Keratinocyte (primary cell): ENCODE measurements at regions not wholly inside any gene's neighbourhood (a gene's known extent, or its start where the extent isn't known, plus 50 kb on each side); places are given as distances from the start of the nearest gene placed in this dataset.

Experiments
- DNase-seq: peaks from one replicate; pipeline ENCODE4 v3.0.0-alpha.2; 2011; ENCODE audit warnings: low read depth, missing footprints, low spot score
- FAIRE-seq: peaks from 2 replicates; lab custom pipeline; 2011; peaks lifted over from hg19 to GRCh38; lab: Jason Lieb, UNC
- H2AFZ ChIP-seq: 2 replicates; pipeline ENCODE4 v1.6.0; 2012; ENCODE audit warnings: low read length, control low read depth, inconsistent platforms; ENCODE audit not compliant: control insufficient read depth
- H3K27ac ChIP-seq: 2 replicates; pipeline ENCODE4 v1.5.1; 2011; ENCODE audit warnings: low read length; ENCODE audit not compliant: control insufficient read depth, insufficient read depth
- H3K27me3 ChIP-seq: 3 replicates; pipeline ENCODE4 v1.6.0; 2011; ENCODE audit warnings: low read length; ENCODE audit not compliant: control insufficient read depth, insufficient read depth; ENCODE audit errors: extremely low read depth
- H3K36me3 ChIP-seq, 2 experiments: 2 replicates in 1 of 2; 3 replicates in 1 of 2; pipeline ENCODE4 v1.5.1; 2011; ENCODE audit warnings: low read length in 2 of 2, mild to moderate bottlenecking in 1 of 2; ENCODE audit not compliant: control insufficient read depth in 2 of 2, insufficient read depth in 2 of 2; ENCODE audit errors: extremely low read depth in 1 of 2
- H3K4me1 ChIP-seq: 3 replicates; pipeline ENCODE4 v1.5.1; 2011; ENCODE audit warnings: low read length; ENCODE audit not compliant: control insufficient read depth, insufficient read depth; ENCODE audit errors: extremely low read depth
- H3K4me2 ChIP-seq: 3 replicates; pipeline ENCODE4 v1.6.0; 2011; ENCODE audit warnings: low read depth, low read length; ENCODE audit not compliant: control insufficient read depth, insufficient read depth; ENCODE audit errors: extremely low read depth
- H3K4me3 ChIP-seq, 3 experiments: fragments of 200-600 bp in 1 of 3; sonication (generic) in 1 of 3; 2 replicates in 2 of 3; 3 replicates in 1 of 3; pipeline ENCODE4 v1.5.1; 2011 to 2016; ENCODE audit warnings: low read length in 3 of 3, mild to moderate bottlenecking in 3 of 3, control low read depth in 2 of 3, inconsistent platforms in 1 of 3, low read depth in 1 of 3, mixed read lengths in 1 of 3, mixed run types in 1 of 3, moderate library complexity in 1 of 3; ENCODE audit not compliant: control insufficient read depth in 2 of 3, insufficient read depth in 2 of 3; ENCODE audit errors: extremely low read depth in 1 of 3
- H3K79me2 ChIP-seq: 2 replicates; pipeline ENCODE4 v1.6.0; 2012; ENCODE audit warnings: low read length; ENCODE audit not compliant: control insufficient read depth, insufficient read depth
- H3K9ac ChIP-seq: 3 replicates; pipeline ENCODE4 v1.6.0; 2011; ENCODE audit warnings: low read length; ENCODE audit not compliant: control insufficient read depth, insufficient read depth; ENCODE audit errors: extremely low read depth
- H3K9me1 ChIP-seq: 3 replicates; pipeline ENCODE4 v1.6.0; 2011; ENCODE audit warnings: low read length; ENCODE audit not compliant: control insufficient read depth, insufficient read depth; ENCODE audit errors: extremely low read depth
- H3K9me3 ChIP-seq: 2 replicates; pipeline ENCODE4 v1.5.1; 2012; ENCODE audit warnings: low read depth, low read length; ENCODE audit not compliant: control insufficient read depth
- H4K20me1 ChIP-seq: 3 replicates; pipeline ENCODE4 v1.6.0; 2011; ENCODE audit warnings: low read length; ENCODE audit not compliant: control insufficient read depth, insufficient read depth; ENCODE audit errors: extremely low read depth
- EZH2 ChIP-seq: IDR thresholded peaks from one replicate; pipeline ENCODE4 v1.6.1; 2012; ENCODE audit warnings: inconsistent platforms, mild to moderate bottlenecking, low read length, moderate library complexity
- dilution Hi-C: fragments of 300-500 bp; cut with MboI; formaldehyde crosslinking; loops from one replicate; pipeline ENCODE4 v1.7.0; 2020; ENCODE audit warnings: low sequenced_read_pairs; ENCODE audit not compliant: extremely low pct_ligation_motif_present
- TF ChIP-seq, protein P1 (sequence below), 3 experiments: IDR thresholded peaks in 1 of 3; conservative IDR thresholded peaks in 1 of 3; optimal IDR thresholded peaks in 1 of 3; 2 replicates in 2 of 3; 3 replicates in 1 of 3; pipeline versions ENCODE3 to v1.5.1; 2011; ENCODE audit warnings: low read length in 3 of 3, mild to moderate bottlenecking in 3 of 3, moderate library complexity in 2 of 3, control low read depth in 1 of 3, inconsistent platforms in 1 of 3; ENCODE audit not compliant: insufficient read depth in 2 of 3; ENCODE audit errors: extremely low read depth in 1 of 3

DNA sequence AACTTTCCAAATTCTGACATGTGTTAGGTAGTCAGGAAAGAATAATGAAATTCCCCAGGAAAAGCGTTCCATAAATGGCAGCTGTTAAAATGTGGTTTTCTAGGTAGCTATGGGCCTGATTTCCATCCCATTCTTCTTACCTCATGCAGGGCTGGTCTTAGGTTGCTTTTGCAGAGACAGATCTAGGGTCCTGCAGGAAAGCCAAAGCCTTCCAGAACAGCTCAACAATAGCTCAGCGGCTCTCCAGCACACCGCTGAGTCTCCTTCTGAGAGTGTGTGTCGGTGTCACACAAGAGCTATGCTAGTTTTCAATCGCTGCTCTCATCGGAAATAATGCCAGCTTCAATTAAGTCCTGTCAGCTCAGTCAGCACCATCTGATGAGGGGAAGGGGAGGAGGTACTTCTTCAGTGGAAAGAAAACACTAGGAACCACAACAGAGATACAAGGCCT, 106.7 kb downstream of the TMEM30B start:
- dilution Hi-C loops, result no loop called here
- Histone ChIP-seq H3K9me1 (no peaks in the 10 kb centered on the region), H3K27ac (no peak overlapping the region), H2AFZ (no peak overlapping the region), H4K20me1 (no peaks in the 10 kb centered on the region), H3K4me3 (no peak overlapping the region), H3K4me1 (peaks cover 25% of the 10 kb centered on the region), H3K27me3 (no peaks in the 10 kb centered on the region), H3K79me2 (no peaks in the 10 kb centered on the region), H3K9ac (no peak overlapping the region), H3K36me3 (no peaks in the 10 kb centered on the region), H3K9me3 (peaks cover 3% of the 10 kb centered on the region), H3K4me2 (no peak overlapping the region)
- no peak for FAIRE-seq
- DNase-seq, result no peak
- TF ChIP-seq EZH2, result no peak
- TF ChIP-seq, protein P1, sequence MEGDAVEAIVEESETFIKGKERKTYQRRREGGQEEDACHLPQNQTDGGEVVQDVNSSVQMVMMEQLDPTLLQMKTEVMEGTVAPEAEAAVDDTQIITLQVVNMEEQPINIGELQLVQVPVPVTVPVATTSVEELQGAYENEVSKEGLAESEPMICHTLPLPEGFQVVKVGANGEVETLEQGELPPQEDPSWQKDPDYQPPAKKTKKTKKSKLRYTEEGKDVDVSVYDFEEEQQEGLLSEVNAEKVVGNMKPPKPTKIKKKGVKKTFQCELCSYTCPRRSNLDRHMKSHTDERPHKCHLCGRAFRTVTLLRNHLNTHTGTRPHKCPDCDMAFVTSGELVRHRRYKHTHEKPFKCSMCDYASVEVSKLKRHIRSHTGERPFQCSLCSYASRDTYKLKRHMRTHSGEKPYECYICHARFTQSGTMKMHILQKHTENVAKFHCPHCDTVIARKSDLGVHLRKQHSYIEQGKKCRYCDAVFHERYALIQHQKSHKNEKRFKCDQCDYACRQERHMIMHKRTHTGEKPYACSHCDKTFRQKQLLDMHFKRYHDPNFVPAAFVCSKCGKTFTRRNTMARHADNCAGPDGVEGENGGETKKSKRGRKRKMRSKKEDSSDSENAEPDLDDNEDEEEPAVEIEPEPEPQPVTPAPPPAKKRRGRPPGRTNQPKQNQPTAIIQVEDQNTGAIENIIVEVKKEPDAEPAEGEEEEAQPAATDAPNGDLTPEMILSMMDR (optimal IDR thresholded peaks at IDR 0.05 in 1 of 3, IDR thresholded peaks at IDR 0.05 in 1 of 3, conservative IDR thresholded peaks at IDR 0.05 in 1 of 3; ENCODE audit: extremely low read depth in 1 of 3, insufficient read depth in 2 of 3, low read length in 3 of 3), result no peak

DNA sequence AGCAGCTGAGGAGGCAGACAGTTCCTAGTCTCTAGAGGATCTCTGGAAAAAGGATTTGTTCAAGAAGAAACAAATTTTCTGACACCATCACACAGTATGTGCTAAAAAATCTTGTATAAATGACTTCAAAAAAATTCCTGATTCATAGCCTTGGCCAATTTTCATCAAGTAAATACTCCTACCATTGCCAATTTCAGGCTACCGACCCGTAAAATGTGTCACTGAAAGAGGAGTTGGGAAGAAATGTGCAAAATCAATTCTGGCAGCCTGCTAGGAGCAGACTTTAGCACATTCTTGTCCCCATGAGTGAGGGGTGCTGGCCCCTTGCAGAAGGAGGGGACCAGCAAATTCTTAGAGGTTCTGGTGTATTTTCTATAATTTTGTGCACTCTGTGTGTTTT, 109.4 kb downstream of the TMEM30B start:
- TF ChIP-seq, protein P1 (optimal IDR thresholded peaks at IDR 0.05 in 1 of 3, IDR thresholded peaks at IDR 0.05 in 1 of 3, conservative IDR thresholded peaks at IDR 0.05 in 1 of 3; ENCODE audit: extremely low read depth in 1 of 3, insufficient read depth in 2 of 3, low read length in 3 of 3), result no peak
- DNase-seq, result no peak
- no peaks in the 10 kb centered on the region for H3K9me1 ChIP-seq
- H3K9ac ChIP-seq, result no peak overlapping the region
- H3K4me2 ChIP-seq, result no peak overlapping the region
- H2AFZ ChIP-seq, result no peak overlapping the region
- no peak overlapping the region for H3K27ac ChIP-seq
- H3K36me3 ChIP-seq, result no peaks in the 10 kb centered on the region
- no peaks in the 10 kb centered on the region for H4K20me1 ChIP-seq
- H3K9me3 ChIP-seq, result peaks cover 3% of the 10 kb centered on the region
- no peak for FAIRE-seq
- dilution Hi-C loops, result no loop called here
- H3K4me1 ChIP-seq, result peaks cover 4% of the 10 kb centered on the region
- H3K27me3 ChIP-seq, result no peaks in the 10 kb centered on the region
- no peak overlapping the region for H3K4me3 ChIP-seq
- no peaks in the 10 kb centered on the region for H3K79me2 ChIP-seq
